Loucy (cell line): ENCODE measurements at regions not wholly inside any gene's neighbourhood (a gene's known extent, or its start where the extent isn't known, plus 50 kb on each side); places are given as distances from the start of the nearest gene placed in this dataset.
A peak's percentile ranks its signal among the peaks of the same experiment; 100 is the strongest.
"Not testable (repeated sequence)": the region's sequence is repeated elsewhere in the genome, so short reads cannot be mapped to it uniquely, and the experiment has no call there.

Source experiments
- H2AFZ ChIP-seq: fragments of 200-600 bp; sonication (generic); 2 replicates; pipeline ENCODE4 v1.6.0; 2016; ENCODE audit warnings: antibody characterized with exemption, mild to moderate bottlenecking, low read length, moderate library complexity
- H3F3A ChIP-seq: fragments of 200-600 bp; 2 replicates; pipeline ENCODE4 v1.6.0; 2016; ENCODE audit warnings: antibody characterized with exemption, low read depth, mild to moderate bottlenecking
- H3K27me3 ChIP-seq: fragments of 200-600 bp; sonication (generic); 2 replicates; pipeline ENCODE4 v1.6.1; 2014; ENCODE audit warnings: low read length, mild to moderate bottlenecking; ENCODE audit not compliant: insufficient read depth, poor library complexity, severe bottlenecking
- H3K36me3 ChIP-seq: fragments of 200-600 bp; sonication (generic); 2 replicates; pipeline ENCODE4 v1.6.1; 2016; ENCODE audit warnings: low read length; ENCODE audit not compliant: insufficient read depth
- H3K4me1 ChIP-seq: fragments of 200-600 bp; sonication (generic); 2 replicates; pipeline ENCODE4 v1.5.1; 2014; ENCODE audit warnings: low read length, mild to moderate bottlenecking; ENCODE audit not compliant: insufficient read depth, poor library complexity, severe bottlenecking
- H3K4me2 ChIP-seq: fragments of 200-600 bp; sonication (generic); 2 replicates; pipeline ENCODE4 v1.6.0; 2014; ENCODE audit warnings: antibody characterized with exemption, low read length, low read depth, mild to moderate bottlenecking; ENCODE audit not compliant: poor library complexity, severe bottlenecking
- H3K4me3 ChIP-seq: fragments of 200-600 bp; sonication (generic); 2 replicates; pipeline ENCODE4 v1.5.1; 2014; ENCODE audit warnings: low read length, mild to moderate bottlenecking, mixed read lengths; ENCODE audit not compliant: poor library complexity, severe bottlenecking
- H3K79me2 ChIP-seq: fragments of 200-600 bp; sonication (generic); 2 replicates; pipeline ENCODE4 v1.6.1; 2014; ENCODE audit warnings: low read length; ENCODE audit not compliant: insufficient read depth
- H3K9ac ChIP-seq: fragments of 200-600 bp; sonication (generic); 2 replicates; pipeline ENCODE4 v1.6.0; 2014; ENCODE audit warnings: mild to moderate bottlenecking, low read depth, low read length, moderate library complexity; ENCODE audit not compliant: poor library complexity, severe bottlenecking
- H3K9me2 ChIP-seq: fragments of 200-600 bp; sonication (generic); replicated peaks from 2 replicates; pipeline ENCODE4 v1.6.1; 2016; ENCODE audit warnings: low read depth, low read length, mixed read lengths
- H3K9me3 ChIP-seq: fragments of 200-600 bp; sonication (generic); 2 replicates; pipeline ENCODE4 v1.6.1; 2014; ENCODE audit warnings: mild to moderate bottlenecking, antibody characterized with exemption, low read length, low read depth; ENCODE audit not compliant: insufficient read depth
- H4K20me1 ChIP-seq: fragments of 200-600 bp; sonication (generic); 2 replicates; pipeline ENCODE4 v1.6.0; 2014; ENCODE audit warnings: antibody characterized with exemption, low read length, mild to moderate bottlenecking; ENCODE audit not compliant: insufficient read depth, poor library complexity, severe bottlenecking
- CTCF ChIP-seq: fragments of 200-600 bp; sonication (generic); conservative IDR thresholded peaks from 2 replicates; pipeline ENCODE4 v1.5.1; 2014; ENCODE audit warnings: mild to moderate bottlenecking, antibody characterized with exemption, low read length
- EZH2phosphoT487 ChIP-seq: fragments of 200-600 bp; IDR thresholded peaks from 2 replicates; pipeline ENCODE4 v1.6.1; 2018; ENCODE audit warnings: antibody characterized with exemption, mild to moderate bottlenecking, moderate library complexity, borderline replicate concordance

- no peak overlapping the region for H3K4me3 ChIP-seq
- H3K9me2 ChIP-seq = no peaks in the 10 kb centered on the region
- no peaks in the 10 kb centered on the region for H3K27me3 ChIP-seq
- no peaks in the 10 kb centered on the region for H4K20me1 ChIP-seq
- no peaks in the 10 kb centered on the region for H3K79me2 ChIP-seq
- no peak overlapping the region for H3K4me2 ChIP-seq
- TF ChIP-seq CTCF = no peak
- TF ChIP-seq EZH2phosphoT487 = no peak
- H3K9ac ChIP-seq = no peak overlapping the region
- H3K9me3 ChIP-seq = no peaks in the 10 kb centered on the region
- no peaks in the 10 kb centered on the region for H3K4me1 ChIP-seq
- H2AFZ ChIP-seq = no peak overlapping the region
- H3K36me3 ChIP-seq = no peaks in the 10 kb centered on the region
- no peaks in the 10 kb centered on the region for H3F3A ChIP-seq
Observed at GRCh38 chr1:18574754-18575153, 55.9 kb upstream of the PAX7 start.

DNA sequence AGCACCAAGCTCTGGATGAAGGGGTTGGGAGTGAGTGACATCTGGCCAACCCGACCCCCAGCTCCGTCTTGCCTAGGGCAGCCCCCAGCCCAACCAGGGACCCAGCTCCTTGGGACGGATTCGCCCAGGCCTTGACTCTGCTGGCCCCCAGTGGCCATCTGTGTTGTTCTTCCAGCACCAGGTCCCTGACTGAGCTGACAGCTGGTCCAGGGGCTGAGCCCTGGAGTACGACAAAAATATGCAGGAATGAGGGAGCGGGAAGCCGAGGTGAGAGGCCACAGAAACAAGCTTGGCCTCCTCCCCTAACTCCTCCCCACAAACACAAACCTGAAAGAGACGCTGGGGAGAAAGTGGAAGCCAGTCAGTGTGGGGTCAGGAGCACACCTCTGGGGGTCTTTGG is 55.0 kb upstream of the PAX7 start:
- Histone ChIP-seq H3K27me3 (no peaks in the 10 kb centered on the region), H3K79me2 (no peaks in the 10 kb centered on the region), H3F3A (no peaks in the 10 kb centered on the region), H4K20me1 (no peaks in the 10 kb centered on the region), H3K4me3 (no peak overlapping the region), H3K9ac (no peak overlapping the region), H3K4me2 (no peak overlapping the region), H2AFZ (no peak overlapping the region), H3K9me3 (no peaks in the 10 kb centered on the region), H3K36me3 (no peaks in the 10 kb centered on the region), H3K9me2 (no peaks in the 10 kb centered on the region), H3K4me1 (no peaks in the 10 kb centered on the region)
- TF ChIP-seq CTCF (peak; percentile 69), EZH2phosphoT487 (no peak)

GRCh38 chr1:18578271-18578670 is 52.4 kb upstream of the PAX7 start:
- Histone ChIP-seq H3K9me2 (no peaks in the 10 kb centered on the region), H3F3A (no peaks in the 10 kb centered on the region), H3K27me3 (no peaks in the 10 kb centered on the region), H2AFZ (no peak overlapping the region), H3K9me3 (no peaks in the 10 kb centered on the region), H3K4me1 (no peaks in the 10 kb centered on the region), H3K4me2 (no peak overlapping the region), H3K9ac (no peak overlapping the region), H4K20me1 (no peaks in the 10 kb centered on the region), H3K36me3 (no peaks in the 10 kb centered on the region), H3K4me3 (no peak overlapping the region), H3K79me2 (no peaks in the 10 kb centered on the region)
- no peak for TF ChIP-seq EZH2phosphoT487
- no peak for TF ChIP-seq CTCF

- H3K27me3 ChIP-seq, H3K4me1 ChIP-seq, H3K4me2 ChIP-seq, H3K4me3 ChIP-seq, H3K36me3 ChIP-seq, H3K9me2 ChIP-seq, H3K9ac ChIP-seq, H4K20me1 ChIP-seq, H3K79me2 ChIP-seq, H2AFZ ChIP-seq, H3K9me3 ChIP-seq, H3F3A ChIP-seq: not testable (repeated sequence)
Observed at GRCh38 chr1:18579267-18579666, 51.4 kb upstream of the PAX7 start.
